ENCODE measurements at regions not wholly inside any gene's neighbourhood (a gene's known extent, or its start where the extent isn't known, plus 50 kb on each side); places are given as distances from the start of the nearest gene placed in this dataset.

GRCh38 chr9:87443006-87443405, 54.7 kb upstream of the DAPK1 start:
- TF ChIP-seq POLR2A (IDR thresholded peaks at IDR 0.05), result no peak
- no peak for TF ChIP-seq CTCF (IDR thresholded peaks at IDR 0.05)

Data from testis (tissue), 2 donors.